ENCODE measurements at regions not wholly inside any gene's neighbourhood (a gene's known extent, or its start where the extent isn't known, plus 50 kb on each side); places are given as distances from the start of the nearest gene placed in this dataset.
A peak's percentile ranks its signal among the peaks of the same experiment; 100 is the strongest.

DNA sequence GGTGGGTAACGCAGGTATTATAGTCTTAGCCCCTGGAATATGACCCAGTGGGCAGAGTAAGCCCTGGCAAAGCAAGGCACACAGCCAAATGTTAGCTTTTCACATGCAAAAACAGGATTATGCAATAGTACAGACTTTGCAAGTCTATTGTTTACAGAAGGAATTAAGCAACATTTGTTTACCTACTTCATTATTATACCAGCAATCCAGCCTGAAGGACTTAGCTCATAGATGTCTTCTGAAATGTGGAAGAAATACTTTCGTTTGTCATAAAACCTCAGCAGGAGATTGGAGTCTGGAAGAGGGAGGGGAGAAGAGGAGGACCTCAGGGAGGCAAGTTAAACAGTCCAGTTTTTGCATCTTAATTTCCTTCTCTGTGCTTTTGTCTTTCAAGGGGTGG is 226.7 kb upstream of the CENPE start (continued):
- TF ChIP-seq PHF5A (CRISPR knock-in tag; IDR thresholded peaks at IDR 0.05; ENCODE audit: low read depth, unreplicated experiment), result no peak
- TF ChIP-seq, protein P1, sequence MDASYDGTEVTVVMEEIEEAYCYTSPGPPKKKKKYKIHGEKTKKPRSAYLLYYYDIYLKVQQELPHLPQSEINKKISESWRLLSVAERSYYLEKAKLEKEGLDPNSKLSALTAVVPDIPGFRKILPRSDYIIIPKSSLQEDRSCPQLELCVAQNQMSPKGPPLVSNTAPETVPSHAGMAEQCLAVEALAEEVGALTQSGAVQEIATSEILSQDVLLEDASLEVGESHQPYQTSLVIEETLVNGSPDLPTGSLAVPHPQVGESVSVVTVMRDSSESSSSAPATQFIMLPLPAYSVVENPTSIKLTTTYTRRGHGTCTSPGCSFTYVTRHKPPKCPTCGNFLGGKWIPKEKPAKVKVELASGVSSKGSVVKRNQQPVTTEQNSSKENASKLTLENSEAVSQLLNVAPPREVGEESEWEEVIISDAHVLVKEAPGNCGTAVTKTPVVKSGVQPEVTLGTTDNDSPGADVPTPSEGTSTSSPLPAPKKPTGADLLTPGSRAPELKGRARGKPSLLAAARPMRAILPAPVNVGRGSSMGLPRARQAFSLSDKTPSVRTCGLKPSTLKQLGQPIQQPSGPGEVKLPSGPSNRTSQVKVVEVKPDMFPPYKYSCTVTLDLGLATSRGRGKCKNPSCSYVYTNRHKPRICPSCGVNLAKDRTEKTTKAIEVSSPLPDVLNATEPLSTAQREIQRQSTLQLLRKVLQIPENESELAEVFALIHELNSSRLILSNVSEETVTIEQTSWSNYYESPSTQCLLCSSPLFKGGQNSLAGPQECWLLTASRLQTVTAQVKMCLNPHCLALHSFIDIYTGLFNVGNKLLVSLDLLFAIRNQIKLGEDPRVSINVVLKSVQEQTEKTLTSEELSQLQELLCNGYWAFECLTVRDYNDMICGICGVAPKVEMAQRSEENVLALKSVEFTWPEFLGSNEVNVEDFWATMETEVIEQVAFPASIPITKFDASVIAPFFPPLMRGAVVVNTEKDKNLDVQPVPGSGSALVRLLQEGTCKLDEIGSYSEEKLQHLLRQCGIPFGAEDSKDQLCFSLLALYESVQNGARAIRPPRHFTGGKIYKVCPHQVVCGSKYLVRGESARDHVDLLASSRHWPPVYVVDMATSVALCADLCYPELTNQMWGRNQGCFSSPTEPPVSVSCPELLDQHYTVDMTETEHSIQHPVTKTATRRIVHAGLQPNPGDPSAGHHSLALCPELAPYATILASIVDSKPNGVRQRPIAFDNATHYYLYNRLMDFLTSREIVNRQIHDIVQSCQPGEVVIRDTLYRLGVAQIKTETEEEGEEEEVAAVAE (CRISPR knock-in tag; IDR thresholded peaks at IDR 0.05; ENCODE audit: borderline replicate concordance), result no peak
- TF ChIP-seq NKX3-1 (CRISPR knock-in tag; IDR thresholded peaks at IDR 0.05), result no peak
- TF ChIP-seq HCFC1 (IDR thresholded peaks at IDR 0.05; ENCODE audit: low read depth, low read length), result no peak
- TF ChIP-seq GLI4 (CRISPR knock-in tag; IDR thresholded peaks at IDR 0.05; ENCODE audit: borderline replicate concordance), result no peak
- no peak for TF ChIP-seq ONECUT2 (CRISPR knock-in tag; IDR thresholded peaks at IDR 0.05)
- TF ChIP-seq ZNF749 (CRISPR knock-in tag; IDR thresholded peaks at IDR 0.05; ENCODE audit: borderline replicate concordance), result no peak
- TF ChIP-seq, protein P2, sequence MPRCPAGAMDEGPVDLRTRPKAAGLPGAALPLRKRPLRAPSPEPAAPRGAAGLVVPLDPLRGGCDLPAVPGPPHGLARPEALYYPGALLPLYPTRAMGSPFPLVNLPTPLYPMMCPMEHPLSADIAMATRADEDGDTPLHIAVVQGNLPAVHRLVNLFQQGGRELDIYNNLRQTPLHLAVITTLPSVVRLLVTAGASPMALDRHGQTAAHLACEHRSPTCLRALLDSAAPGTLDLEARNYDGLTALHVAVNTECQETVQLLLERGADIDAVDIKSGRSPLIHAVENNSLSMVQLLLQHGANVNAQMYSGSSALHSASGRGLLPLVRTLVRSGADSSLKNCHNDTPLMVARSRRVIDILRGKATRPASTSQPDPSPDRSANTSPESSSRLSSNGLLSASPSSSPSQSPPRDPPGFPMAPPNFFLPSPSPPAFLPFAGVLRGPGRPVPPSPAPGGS (CRISPR knock-in tag; IDR thresholded peaks at IDR 0.05), result no peak
- peak; percentile 58 to 73; a peak in 3 of 4 replicates for TF ChIP-seq EP300 (IDR thresholded peaks at IDR 0.05; ENCODE audit: low read depth in 2 of 2, low read length in 2 of 2)
- TF ChIP-seq EP300 (CRISPR knock-in tag; IDR thresholded peaks at IDR 0.05; ENCODE audit: borderline replicate concordance), result no peak
- no peak for TF ChIP-seq RFXAP (CRISPR knock-in tag; IDR thresholded peaks at IDR 0.05; ENCODE audit: borderline replicate concordance)
- TF ChIP-seq RBM39 (IDR thresholded peaks at IDR 0.05; ENCODE audit: low read depth, low read length, poor library complexity, severe bottlenecking), result no peak
- no peak for TF ChIP-seq ZNF441 (CRISPR knock-in tag; IDR thresholded peaks at IDR 0.05; ENCODE audit: borderline replicate concordance)
- TF ChIP-seq, protein P3, sequence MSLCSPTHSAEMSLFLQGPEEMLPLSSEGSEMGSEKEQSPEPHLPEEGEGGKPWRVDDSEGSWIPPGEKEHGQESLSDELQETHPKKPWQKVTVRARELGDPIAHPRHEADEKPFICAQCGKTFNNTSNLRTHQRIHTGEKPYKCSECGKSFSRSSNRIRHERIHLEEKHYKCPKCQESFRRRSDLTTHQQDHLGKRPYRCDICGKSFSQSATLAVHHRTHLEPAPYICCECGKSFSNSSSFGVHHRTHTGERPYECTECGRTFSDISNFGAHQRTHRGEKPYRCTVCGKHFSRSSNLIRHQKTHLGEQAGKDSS (CRISPR knock-in tag; IDR thresholded peaks at IDR 0.05; ENCODE audit: borderline replicate concordance, low read depth), result no peak
- no peak for TF ChIP-seq MLLT10 (CRISPR knock-in tag; IDR thresholded peaks at IDR 0.05)
- no peak for TF ChIP-seq ZNF724P (CRISPR knock-in tag; IDR thresholded peaks at IDR 0.05; ENCODE audit: borderline replicate concordance)

All from HepG2 (cell line).